SIG-M5 treated with dmso at 0.1 percent for 504 hours (cell line): ENCODE measurements at regions not wholly inside any gene's neighbourhood (a gene's known extent, or its start where the extent isn't known, plus 50 kb on each side); places are given as distances from the start of the nearest gene placed in this dataset.

Experiments used
- DNase-seq: peaks from one replicate; lab custom pipeline; 2025; ENCODE audit not compliant: unreplicated experiment; lab: John Stamatoyannopoulos, UW

DNA sequence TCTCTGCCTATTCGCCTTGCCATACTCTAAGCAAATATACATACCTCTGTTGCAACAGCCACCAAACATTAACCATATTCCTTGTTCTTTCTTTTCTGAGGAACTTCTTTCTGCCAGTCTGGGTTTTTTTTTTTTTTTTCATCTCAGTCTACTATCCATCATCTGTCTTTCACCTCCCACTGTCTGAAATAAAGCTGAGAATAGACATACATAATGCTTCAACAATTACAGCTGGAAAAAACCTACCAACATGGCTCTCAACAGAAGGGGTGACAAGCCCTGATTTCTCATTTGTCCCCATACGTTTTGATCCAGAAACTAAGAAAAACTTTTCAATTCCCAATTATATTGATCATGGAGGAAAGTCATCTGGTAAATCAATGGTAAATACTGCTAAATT is 728.8 kb upstream of the POU3F3 start:
- no peak for DNase-seq

DNA sequence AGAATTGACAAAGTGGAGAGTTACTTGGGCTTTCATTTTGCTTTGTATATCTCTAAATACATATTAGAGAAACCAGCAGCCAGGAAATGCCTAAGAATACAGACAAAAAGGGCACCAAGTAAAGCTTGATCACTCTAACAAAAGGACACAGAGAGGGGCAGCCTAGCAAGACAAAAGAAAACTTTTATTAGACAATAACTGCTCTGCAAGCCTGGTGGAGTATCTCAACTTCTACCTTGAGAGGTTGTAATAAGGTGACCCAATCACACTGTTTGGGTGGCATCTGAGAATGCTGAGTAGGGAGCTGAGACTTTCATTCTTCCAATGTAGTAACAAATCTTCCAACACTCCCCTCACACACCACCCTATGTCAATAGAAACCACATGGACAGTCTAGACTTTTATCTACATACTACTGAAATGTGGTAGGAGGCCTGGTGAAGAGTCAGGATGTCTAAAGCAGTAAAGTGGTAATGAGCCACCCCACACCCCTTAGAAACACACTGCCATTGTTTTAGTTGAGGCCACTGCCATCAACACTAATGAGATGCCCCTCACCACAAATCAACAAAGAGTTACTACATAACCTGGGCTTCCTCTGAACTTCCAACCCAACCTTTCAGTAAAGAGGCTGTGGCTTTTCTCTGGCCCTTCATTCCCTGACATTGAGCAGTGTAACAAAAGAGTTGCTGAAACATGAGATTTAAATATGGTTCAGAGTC is 726.7 kb upstream of the POU3F3 start:
- no peak for DNase-seq

DNA sequence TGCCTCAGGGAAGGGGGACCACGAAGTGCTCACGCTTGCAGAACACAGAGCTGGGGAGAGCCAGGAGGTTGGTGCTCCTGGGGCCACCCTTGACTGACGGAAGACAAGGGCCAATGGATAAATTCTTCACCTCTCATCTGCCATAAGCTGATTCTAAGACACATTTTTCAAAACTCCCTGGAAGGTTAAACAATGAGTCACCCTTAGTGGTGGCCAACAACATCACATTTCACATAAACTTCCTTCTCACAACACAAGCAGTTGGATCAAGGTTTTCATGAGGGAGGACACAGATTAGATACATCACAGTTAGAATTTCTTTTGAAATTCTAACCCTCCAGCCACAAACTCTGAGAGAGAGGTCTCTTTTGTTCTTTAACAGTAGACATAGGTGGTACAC is 713.6 kb upstream of the POU3F3 start:
- peak; percentile 15 for DNase-seq

DNA sequence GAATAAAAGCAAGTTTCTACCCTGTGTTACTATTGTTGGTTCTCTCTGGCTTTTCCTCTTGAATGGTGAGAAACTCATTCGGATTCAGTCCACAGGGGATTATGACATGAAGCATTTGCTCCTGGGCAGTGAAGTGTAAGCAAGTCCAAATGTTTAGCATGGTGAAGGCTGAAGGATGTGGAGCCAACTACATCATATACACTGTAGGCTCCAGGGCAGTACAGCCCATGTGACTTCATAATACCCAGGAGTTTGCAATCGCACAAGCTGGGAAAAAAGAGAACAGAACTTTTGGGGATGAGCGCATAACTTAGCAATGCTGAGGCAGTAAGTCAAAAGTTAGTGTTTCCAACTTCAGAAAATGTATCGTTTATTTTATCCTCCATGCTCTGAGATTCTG is 695.7 kb upstream of the POU3F3 start:
- DNase-seq: no peak

DNA sequence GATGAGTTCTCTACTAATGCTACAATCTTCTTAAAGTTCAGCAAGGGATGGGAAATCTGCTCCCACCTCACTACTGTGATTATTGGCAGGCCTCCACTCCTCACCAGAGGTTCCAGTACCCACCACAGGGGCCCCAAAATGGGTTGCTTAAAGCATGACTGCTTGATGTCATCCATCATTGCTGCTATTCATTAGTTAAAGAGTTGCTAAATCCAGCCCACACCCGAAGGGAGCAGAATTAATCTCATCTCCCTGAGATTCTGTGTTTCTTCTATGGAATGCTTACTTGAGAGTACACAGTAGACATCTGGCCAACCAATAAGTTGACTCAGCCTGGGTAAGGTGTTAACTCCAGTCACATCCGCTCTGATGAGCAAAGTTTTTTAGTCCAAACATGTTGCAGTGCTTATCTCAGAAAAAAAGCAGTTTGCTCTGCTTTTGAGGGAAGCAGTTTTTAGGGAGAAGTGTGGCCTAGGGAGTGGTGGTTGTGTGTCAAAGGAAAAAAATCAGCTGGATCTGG is 690.2 kb upstream of the POU3F3 start:
- DNase-seq: no peak

DNA sequence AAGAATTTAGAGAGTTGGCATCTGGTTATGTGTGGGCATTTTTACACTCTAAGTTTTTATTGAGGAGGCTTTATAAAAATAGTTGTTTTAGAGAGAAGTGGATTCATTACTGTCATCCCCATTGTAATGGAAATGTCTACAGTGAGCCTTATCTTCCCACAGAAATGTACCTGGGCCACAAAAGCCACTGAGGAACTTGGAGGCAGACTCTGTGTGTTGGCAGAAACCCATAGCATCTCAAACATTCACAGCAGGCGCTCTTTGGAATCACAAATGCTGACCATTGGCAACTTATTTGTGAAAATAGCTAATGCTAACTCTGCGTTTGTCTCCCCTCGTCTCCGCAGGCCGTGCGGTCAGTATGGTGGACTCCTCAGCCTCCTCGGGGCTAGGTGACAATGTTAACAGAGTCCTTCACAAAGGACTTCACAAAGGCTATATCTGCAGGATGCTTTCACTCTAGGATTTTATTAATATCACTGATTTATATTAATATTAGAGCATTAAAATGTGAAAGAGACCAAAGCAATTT is 689.1 kb upstream of the POU3F3 start:
- no peak for DNase-seq

DNA sequence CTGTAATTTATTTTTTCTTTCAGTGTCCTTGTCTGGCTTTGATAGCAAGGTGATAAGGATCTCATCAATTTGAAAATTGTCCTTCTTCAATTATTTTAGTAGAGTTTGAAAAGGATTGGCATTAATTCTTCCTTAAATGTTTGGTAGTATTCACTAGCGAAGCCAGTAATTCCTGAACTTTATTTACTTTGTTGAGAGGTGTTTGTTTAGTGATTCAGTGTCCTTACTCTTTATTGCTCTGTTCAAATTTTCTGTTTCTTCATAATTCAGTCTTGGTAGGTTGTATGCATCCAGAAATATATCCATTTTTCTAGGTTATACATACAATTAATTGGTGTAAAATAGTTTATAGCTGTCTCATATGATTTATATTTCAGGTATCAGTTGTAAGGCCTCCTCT is 676.7 kb upstream of the POU3F3 start:
- DNase-seq: peak; percentile 5

DNA sequence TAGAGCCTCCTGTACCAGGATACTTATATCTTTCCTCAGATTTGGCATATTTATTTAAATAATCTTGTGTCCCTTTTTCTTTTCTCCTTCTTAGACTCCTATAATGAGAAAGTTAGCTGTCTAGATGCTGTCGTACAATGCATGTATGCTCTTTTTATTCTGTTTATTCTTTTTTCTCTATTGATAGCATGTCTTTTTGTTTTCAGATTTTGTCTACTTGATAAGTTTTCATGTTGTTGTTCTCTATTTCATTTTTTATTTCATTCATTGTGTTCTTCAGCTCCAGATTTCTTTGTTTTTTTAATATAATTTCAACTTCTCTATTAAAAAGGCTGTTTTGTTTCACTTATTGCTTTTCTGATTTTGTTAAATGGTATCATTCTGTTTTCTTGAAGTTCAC is 674.3 kb upstream of the POU3F3 start:
- no peak for DNase-seq

DNA sequence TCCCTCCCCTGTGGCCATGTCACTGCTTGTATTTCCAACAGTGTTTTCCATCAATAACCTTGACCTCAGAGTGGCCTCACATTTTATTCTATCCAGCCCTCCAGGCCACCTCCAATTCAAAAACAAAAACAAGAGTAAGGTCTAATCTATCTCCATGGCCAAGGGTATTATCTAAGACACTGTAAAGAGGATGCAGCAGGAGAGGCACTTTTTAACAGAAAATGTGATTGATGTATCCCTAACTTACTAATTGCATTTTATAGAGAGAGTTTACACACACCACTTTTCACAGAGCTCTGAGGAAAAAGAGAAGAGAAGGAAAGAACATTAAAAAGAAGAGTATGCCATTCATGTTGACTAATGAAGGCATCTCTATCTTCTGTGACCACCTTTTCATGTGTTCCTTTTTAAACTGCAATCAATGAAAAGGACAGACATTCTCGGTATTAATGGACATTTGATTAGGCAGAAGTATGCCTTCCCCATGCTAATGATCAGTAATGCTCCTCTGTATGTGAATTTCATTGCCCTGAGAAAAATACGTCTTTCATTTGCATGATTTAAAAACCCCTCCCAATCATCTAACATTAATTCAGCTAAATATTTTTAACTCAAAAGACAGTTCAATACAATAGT is 653.3 kb upstream of the POU3F3 start:
- DNase-seq: no peak

DNA sequence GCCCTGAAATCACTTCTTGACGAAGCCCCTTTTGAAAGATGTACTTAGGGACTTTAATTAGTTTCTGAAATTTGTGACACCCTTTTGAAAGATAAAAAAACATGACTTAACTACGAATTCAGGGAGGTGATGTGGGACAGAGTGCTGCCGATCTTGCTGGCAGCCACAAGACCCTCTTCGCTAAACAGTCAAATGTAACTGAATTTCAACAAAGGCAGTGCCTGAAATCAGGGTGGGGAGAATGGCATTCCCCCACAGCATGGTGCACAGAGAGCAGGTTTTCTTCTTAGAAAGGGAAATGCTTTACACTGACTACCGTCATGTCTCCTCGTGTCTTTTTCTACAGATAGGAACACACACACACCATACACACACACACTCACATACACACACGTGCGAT is 640.2 kb upstream of the POU3F3 start:
- no peak for DNase-seq

DNA sequence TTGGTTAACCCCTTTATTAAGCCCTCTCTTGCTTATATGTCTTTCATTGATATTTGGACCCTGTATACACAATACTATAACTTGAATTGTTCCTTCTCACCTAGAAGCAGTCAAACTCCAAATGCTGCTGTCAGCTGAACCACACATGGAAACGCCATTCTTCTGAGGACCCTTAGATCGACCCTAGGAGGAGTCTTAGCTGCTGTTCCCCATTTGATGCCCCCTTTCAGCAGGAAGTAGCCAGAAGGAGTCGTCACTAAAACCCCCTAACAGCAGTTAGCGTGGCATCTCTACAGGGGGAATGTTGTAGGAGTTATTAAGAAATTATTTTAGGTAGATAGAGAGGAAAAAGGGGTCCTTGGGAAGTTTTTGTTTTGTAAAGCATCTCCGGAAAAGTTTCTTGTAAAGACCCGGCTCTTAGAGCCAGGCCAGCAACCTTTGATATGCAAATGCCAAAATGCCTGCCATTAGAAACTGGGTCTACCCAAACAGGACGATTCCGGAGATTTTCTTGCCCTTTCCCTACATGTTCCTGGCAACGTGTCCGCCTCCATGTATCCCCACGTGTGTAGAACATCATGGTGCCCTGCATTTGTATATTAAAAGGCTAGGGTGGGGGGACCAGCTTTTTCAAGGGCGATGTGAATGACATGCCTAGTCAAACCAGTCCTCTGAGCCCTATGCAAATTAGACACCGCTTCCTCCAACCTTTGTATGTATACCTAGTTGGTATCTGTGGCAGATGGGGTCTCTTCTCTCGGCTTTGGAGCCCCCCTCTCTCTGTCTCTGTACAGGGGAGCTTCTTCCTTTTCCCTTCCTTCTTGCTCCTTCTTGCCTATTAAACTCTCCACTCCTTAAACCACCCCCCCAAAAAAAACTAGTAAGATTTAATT is 638.4 kb upstream of the POU3F3 start:
- DNase-seq: no peak

DNA sequence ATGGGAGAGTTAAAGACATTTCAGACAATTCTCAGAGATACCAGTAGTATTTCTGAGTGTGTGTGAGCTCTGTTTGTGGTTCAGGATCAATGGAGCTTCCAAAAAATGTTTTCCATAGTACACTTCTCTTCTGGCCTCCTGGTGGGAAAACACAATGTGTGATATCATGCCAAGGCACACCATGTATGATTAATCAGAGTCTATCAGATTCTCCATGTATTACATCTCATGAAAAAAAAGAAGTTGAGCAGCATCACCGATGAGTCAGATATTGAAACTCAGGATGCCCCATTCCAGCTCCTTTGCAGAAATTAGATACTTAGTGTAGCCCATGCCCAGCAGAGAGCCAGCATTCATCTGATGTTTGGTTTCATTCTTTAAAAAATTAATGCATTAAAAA is 620.3 kb upstream of the POU3F3 start:
- no peak for DNase-seq

DNA sequence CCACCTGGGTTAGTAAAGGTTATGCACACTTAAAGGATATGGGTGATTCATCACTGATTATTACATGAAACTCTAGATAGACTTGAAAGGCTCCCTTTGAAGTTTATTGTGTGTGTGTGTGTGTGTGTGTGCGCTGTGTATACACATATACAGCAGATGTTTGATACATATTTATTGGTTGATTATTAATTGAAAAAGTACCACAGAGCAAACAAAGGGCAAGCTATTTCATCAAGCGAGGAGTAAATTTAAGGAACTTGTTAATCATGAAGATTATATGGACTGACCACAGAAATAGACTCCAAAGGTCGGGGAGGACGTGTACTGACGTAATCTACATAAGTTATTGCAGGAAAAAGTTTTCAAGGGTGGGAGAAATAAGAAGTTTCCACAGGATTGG is 617.4 kb upstream of the POU3F3 start:
- DNase-seq: no peak

DNA sequence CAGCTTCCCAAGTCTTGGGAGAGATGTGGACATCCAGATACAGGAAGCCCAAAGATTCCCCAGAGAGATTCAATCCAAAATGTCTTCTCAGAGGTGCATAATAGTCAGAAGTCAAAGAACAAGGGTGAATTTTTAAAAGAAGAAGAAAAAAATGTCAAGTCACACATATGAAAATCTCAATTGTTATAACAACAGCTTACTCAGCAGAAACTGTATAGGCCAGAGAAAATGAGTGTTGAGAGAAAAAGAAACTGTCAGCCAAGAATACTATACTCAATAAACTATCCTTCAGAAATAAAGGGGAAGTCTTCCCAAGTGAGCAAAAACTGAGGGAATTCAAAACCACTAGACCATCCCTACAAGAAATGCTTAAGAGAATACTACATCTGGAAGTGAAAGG is 612.9 kb upstream of the POU3F3 start:
- DNase-seq: no peak

DNA sequence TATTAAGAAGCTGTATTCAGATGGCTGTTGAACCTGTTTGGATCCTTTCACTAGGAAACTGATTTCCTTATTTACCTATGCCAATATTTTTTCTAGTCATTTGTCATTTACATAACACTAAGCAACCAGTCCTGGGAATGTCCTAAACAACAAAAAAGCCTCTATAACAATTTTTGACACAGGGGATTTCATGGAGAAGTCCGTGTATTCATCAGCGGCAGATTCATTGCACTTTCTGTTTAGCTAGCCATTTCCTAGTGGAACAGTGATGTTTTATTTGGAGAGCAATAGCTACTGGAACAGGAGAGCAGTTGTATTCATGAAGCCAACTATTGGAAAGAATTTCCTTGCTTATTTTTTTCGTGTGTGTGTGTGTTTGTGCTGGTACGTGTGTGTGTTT is 604.3 kb upstream of the POU3F3 start:
- no peak for DNase-seq

DNA sequence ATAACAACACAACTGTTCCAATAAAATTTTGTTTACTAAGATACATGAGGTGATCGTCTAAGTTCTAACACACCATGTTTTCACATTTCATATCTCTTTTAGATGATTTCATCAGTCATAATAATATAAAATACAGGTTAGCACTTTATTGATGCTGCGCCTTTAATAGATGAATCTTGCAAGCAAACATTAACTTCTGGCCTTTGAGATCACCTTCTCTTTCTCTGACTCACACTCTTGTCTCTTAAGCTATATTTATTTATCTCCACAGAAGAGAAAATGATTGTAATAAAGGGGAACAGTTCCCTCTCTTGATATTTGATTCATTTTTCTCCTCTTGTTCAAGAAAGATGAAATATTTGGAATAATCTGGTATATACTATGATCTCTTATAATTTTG is 603.3 kb upstream of the POU3F3 start:
- no peak for DNase-seq

DNA sequence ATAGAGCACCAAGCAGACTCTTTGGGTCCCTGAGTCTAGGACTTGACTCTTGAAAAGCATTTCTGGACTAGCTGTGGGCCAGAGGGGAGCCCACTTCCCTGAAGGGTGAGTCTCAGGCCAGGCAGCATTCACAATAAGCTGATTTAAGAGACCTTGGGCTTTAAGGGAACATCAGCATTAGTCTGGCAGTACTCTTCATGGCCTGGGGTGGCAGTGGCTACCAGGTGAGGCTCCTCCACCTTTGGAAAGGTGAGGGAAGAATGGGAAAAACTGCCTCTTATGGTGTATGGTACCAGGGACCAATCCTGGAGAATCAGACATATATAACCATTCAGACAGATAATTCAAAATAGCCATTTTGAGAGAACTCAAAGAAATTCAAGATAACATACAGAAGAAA is 599.9 kb upstream of the POU3F3 start:
- DNase-seq: no peak

DNA sequence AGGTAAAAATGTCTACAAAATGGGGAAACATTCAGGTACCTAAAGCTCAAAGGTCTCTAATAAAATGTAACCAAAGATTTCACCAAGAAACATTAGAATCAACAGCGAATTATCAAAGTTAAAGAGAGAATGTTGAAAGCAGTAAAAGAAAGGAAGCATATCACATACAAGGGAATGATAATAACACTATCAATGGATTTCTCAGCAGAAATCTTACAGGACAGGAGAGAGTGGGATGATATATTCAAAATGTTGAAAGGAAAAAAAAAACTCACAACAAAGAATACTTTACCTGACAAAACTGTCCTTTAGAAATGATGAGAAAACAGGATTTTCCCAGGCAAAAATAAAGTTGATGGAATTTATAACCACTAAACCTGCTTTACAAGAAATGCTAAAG is 591.2 kb upstream of the POU3F3 start:
- no peak for DNase-seq

DNA sequence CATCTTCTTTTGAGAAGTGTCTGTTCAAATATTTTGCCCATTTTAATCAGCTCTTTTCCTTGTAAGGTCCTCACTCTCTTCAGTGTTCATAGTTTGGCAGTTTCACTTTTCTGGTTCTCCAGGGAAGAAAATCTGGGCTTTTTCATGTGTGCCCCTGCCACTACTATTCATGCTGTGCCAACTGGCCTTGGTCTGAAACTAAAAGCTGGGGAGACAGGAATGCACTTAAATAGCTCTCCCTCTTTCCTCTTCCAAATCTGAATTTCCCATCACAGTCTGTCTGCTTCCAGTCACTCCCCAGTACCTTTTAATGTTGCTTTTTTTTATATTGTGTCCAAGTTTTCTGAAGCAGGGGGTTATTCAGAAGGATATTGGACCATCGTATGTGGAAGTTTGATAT is 574.3 kb upstream of the POU3F3 start:
- no peak for DNase-seq

DNA sequence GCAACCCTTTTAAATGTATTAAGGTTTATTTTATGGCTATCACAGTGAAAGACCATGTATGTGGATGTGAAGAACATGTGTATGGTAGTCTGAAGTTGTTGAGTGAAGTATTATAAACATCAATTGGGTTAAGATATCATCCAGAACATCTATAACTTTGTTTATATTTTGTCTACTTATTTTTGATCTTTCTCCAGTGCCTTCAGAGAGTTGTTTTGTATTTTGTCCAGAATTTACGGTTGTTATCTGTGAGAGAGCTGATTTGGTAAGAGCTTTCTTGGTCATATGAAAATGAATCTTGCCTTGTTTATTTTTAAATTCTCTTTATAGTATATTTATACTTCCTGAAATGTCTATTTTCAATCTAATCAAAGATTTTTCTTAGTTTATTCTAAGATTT is 573.7 kb upstream of the POU3F3 start:
- no peak for DNase-seq

DNA sequence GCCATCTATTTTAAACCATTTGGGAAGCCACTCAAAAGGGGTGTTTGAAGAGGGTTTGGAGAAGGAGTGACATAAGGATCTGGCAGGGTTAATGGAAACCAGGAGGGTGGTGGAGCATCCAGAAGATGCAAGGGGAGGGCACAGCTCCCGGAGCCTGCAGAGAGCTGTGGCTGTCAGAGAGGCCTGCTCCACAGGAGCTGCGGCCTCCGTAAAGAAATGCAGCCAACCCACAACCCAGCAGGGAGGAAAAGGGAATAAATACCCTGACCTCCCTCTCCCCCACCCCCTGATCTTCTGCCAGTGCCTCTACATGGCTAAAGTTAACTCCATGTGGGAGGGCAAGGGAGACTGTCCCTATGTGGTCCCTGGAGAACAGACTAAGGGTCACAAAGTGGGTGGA is 567.1 kb upstream of the POU3F3 start:
- no peak for DNase-seq
